DND-41 (cell line): ENCODE measurements at regions not wholly inside any gene's neighbourhood (a gene's known extent, or its start where the extent isn't known, plus 50 kb on each side); places are given as distances from the start of the nearest gene placed in this dataset.

Experiments
- CTCF ChIP-seq: IDR thresholded peaks from 2 replicates; pipeline ENCODE4 v1.5.1; 2012; ENCODE audit warnings: borderline replicate concordance, low read length, moderate library complexity, mild to moderate bottlenecking; ENCODE audit not compliant: poor library complexity, severe bottlenecking; ENCODE audit errors: extremely low read depth
- EZH2 ChIP-seq: IDR thresholded peaks from 3 replicates; pipeline ENCODE4 v1.6.1; 2012; ENCODE audit warnings: borderline replicate concordance, low read depth, mild to moderate bottlenecking, moderate library complexity, low read length, inconsistent platforms; ENCODE audit not compliant: severe bottlenecking

- TF ChIP-seq CTCF (no peak), EZH2 (no peak)
Observed at GRCh38 chr5:96300976-96301375, 132.1 kb downstream of the PCSK1 start.
